ENCODE measurements at regions not wholly inside any gene's neighbourhood (a gene's known extent, or its start where the extent isn't known, plus 50 kb on each side); places are given as distances from the start of the nearest gene placed in this dataset.

- no peak for TF ChIP-seq CTCF (IDR thresholded peaks at IDR 0.05)
- Mint-ChIP-seq H3K4me3 (no peak overlapping the region), H3K4me1 (ENCODE audit: low read depth) (no peaks in the 10 kb centered on the region), H3K36me3 (ENCODE audit: low read depth) (no peaks in the 10 kb centered on the region), H3K9me3 (no peaks in the 10 kb centered on the region), H3K27ac (no peak overlapping the region), H3K27me3 (no peaks in the 10 kb centered on the region)
- no peak for DNase-seq
- no peak for ATAC-seq
- intact Hi-C loops (cut with micrococcal nuclease) = no loop called here
- ChIA-PET CTCF (interaction anchor here (0.6 kb wide), 1 partner anchor 30 kb away, joined by 3 read pairs; no protein-coding TSS in a partner anchor), POLR2A (no interaction called here)
Observed at GRCh38 chr21:18477043-18477442, 73.5 kb upstream of the TMPRSS15 start.

- Mint-ChIP-seq H3K4me1 (ENCODE audit: low read depth) (no peaks in the 10 kb centered on the region), H3K4me3 (no peak overlapping the region), H3K27me3 (no peaks in the 10 kb centered on the region), H3K9me3 (no peaks in the 10 kb centered on the region), H3K36me3 (ENCODE audit: low read depth) (no peaks in the 10 kb centered on the region), H3K27ac (no peak overlapping the region)
- ATAC-seq (no peak), DNase-seq (no peak)
- intact Hi-C loops (cut with micrococcal nuclease) = no loop called here
- CTCF ChIA-PET = no interaction called here
- POLR2A ChIA-PET = no interaction called here
- no peak for TF ChIP-seq CTCF (IDR thresholded peaks at IDR 0.05)
Observed at GRCh38 chr21:18478513-18478912, 74.9 kb upstream of the TMPRSS15 start.

GRCh38 chr21:18488252-18488651, 84.7 kb upstream of the TMPRSS15 start:
- no peak for ATAC-seq
- intact Hi-C loops (cut with micrococcal nuclease) = no loop called here

GRCh38 chr21:18493422-18493821, 89.8 kb upstream of the TMPRSS15 start:
- Mint-ChIP-seq H3K4me3 (no peak overlapping the region), H3K27ac (no peak overlapping the region), H3K27me3 (no peaks in the 10 kb centered on the region), H3K9me3 (no peaks in the 10 kb centered on the region), H3K4me1 (ENCODE audit: low read depth) (no peaks in the 10 kb centered on the region), H3K36me3 (ENCODE audit: low read depth) (no peaks in the 10 kb centered on the region)
- ATAC-seq = no peak
- intact Hi-C loops (cut with micrococcal nuclease) = no loop called here
- no peak for TF ChIP-seq CTCF (IDR thresholded peaks at IDR 0.05)
- POLR2A ChIA-PET = no interaction called here
- no peak for DNase-seq
- CTCF ChIA-PET = no interaction called here

More at GRCh38 chr21:18488252-18488651, 84.7 kb upstream of the TMPRSS15 start:
- ChIA-PET POLR2A (no interaction called here), CTCF (no interaction called here)
- no peaks in the 10 kb centered on the region for H3K36me3 Mint-ChIP-seq (ENCODE audit: low read depth)
- H3K4me3 Mint-ChIP-seq = no peak overlapping the region
- no peaks in the 10 kb centered on the region for H3K27me3 Mint-ChIP-seq
- no peak for DNase-seq
- no peak overlapping the region for H3K27ac Mint-ChIP-seq
- H3K4me1 Mint-ChIP-seq (ENCODE audit: low read depth) = no peaks in the 10 kb centered on the region
- H3K9me3 Mint-ChIP-seq = no peaks in the 10 kb centered on the region
- no peak for TF ChIP-seq CTCF (IDR thresholded peaks at IDR 0.05)

GRCh38 chr21:18495523-18495922, 91.9 kb upstream of the TMPRSS15 start:
- ATAC-seq = no peak
- no peak for DNase-seq
- H3K9me3 Mint-ChIP-seq = no peaks in the 10 kb centered on the region
- no peaks in the 10 kb centered on the region for H3K36me3 Mint-ChIP-seq (ENCODE audit: low read depth)
- intact Hi-C loops (cut with micrococcal nuclease) = no loop called here
- H3K4me1 Mint-ChIP-seq (ENCODE audit: low read depth) = no peaks in the 10 kb centered on the region
- no peak for TF ChIP-seq CTCF (IDR thresholded peaks at IDR 0.05)
- no peak overlapping the region for H3K27ac Mint-ChIP-seq
- ChIA-PET CTCF (no interaction called here), POLR2A (no interaction called here)
- no peaks in the 10 kb centered on the region for H3K27me3 Mint-ChIP-seq
- H3K4me3 Mint-ChIP-seq = no peak overlapping the region
